Endothelial cell of umbilical vein (primary cell): ENCODE measurements at regions not wholly inside any gene's neighbourhood (a gene's known extent, or its start where the extent isn't known, plus 50 kb on each side); places are given as distances from the start of the nearest gene placed in this dataset.

Source experiments
- BruUV-seq: library from RNA; stranded (reverse); fragments of 400-500 nt; replicated peaks from 2 replicates; lab custom pipeline; 2021; lab: Mats Ljungman, UMichigan
- CTCF ChIA-PET: fragments of 300-600, 350-600 bp; sonication (Branson Sonifier 250); formaldehyde crosslinking; loops from one replicate; lab custom pipeline; 2021; ENCODE audit warnings: antibody characterized with exemption, inconsistent platforms; lab: Charles Lee
- POLR2A ChIA-PET: fragments of 300-600, 350-600 bp; sonication (Branson Sonifier 250); formaldehyde crosslinking; loops from one replicate; lab custom pipeline; 2021; ENCODE audit warnings: antibody characterized with exemption, inconsistent platforms; lab: Charles Lee
- DNase-seq: peaks from one replicate; pipeline ENCODE4 v3.0.0-alpha.2; 2011; ENCODE audit warnings: low read depth, low spot score
- FAIRE-seq: peaks from 2 replicates; lab custom pipeline; 2011; peaks lifted over from hg19 to GRCh38; lab: Jason Lieb, UNC
- H2AFZ ChIP-seq: 2 replicates; pipeline ENCODE4 v1.6.0; 2012; ENCODE audit warnings: low read depth, low read length, control low read depth, inconsistent platforms
- H3K27ac ChIP-seq: 2 replicates; pipeline ENCODE4 v1.5.1; 2011; ENCODE audit warnings: low read depth, mild to moderate bottlenecking, control low read depth, low read length, moderate library complexity; ENCODE audit not compliant: insufficient read depth
- H3K27me3 ChIP-seq, 2 experiments: 2 replicates each; pipeline versions ENCODE4 v1.6.0 to v1.6.1; 2011; ENCODE audit warnings: low read length in 2 of 2, mixed read lengths in 1 of 2; ENCODE audit not compliant: control insufficient read depth in 2 of 2, insufficient read depth in 2 of 2
- H3K36me3 ChIP-seq, 2 experiments: 2 replicates in 1 of 2; 3 replicates in 1 of 2; pipeline ENCODE4 v1.5.1; 2011; ENCODE audit warnings: low read length in 2 of 2, mild to moderate bottlenecking in 1 of 2, moderate library complexity in 1 of 2; ENCODE audit not compliant: control insufficient read depth in 2 of 2, insufficient read depth in 2 of 2; ENCODE audit errors: extremely low read depth in 1 of 2
- H3K4me1 ChIP-seq: 3 replicates; pipeline ENCODE4 v1.5.1; 2011; ENCODE audit warnings: mild to moderate bottlenecking, low read length; ENCODE audit not compliant: control insufficient read depth, insufficient read depth; ENCODE audit errors: extremely low read depth
- H3K4me2 ChIP-seq: 2 replicates; pipeline ENCODE4 v1.6.1; 2011; ENCODE audit warnings: low read length, control low read depth, mixed read lengths; ENCODE audit not compliant: insufficient read depth
- H3K4me3 ChIP-seq, 3 experiments: fragments of 200-600 bp in 1 of 3; sonication (generic), shearing (Covaris generic) in 1 of 3; replicated peaks in 1 of 3; 2 replicates each; pipeline ENCODE4 v1.5.1; 2011 to 2016; ENCODE audit warnings: control low read depth in 3 of 3, low read length in 3 of 3, mild to moderate bottlenecking in 2 of 3, inconsistent platforms in 1 of 3, low read depth in 1 of 3, moderate library complexity in 1 of 3; ENCODE audit not compliant: insufficient read depth in 1 of 3
- H3K79me2 ChIP-seq: 2 replicates; pipeline ENCODE4 v1.6.0; 2012; ENCODE audit warnings: low read length, inconsistent platforms; ENCODE audit not compliant: control insufficient read depth, insufficient read depth
- H3K9ac ChIP-seq: replicated peaks from 2 replicates; pipeline ENCODE3; 2011; ENCODE audit warnings: low read length, control low read depth; ENCODE audit not compliant: insufficient read depth; ENCODE audit errors: extremely low read depth
- H3K9me1 ChIP-seq: replicated peaks from 3 replicates; pipeline ENCODE4 v1.6.0; 2011; ENCODE audit warnings: mild to moderate bottlenecking, low read length; ENCODE audit not compliant: control insufficient read depth, insufficient read depth; ENCODE audit errors: extremely low read depth
- H3K9me3 ChIP-seq: replicated peaks from 2 replicates; pipeline ENCODE4 v1.5.1; 2012; ENCODE audit warnings: low read length, inconsistent platforms; ENCODE audit not compliant: control insufficient read depth, insufficient read depth
- H4K20me1 ChIP-seq: replicated peaks from 2 replicates; pipeline ENCODE3; 2011; ENCODE audit warnings: mild to moderate bottlenecking, low read length; ENCODE audit not compliant: control insufficient read depth, insufficient read depth; ENCODE audit errors: extremely low read depth
- EZH2 ChIP-seq: IDR thresholded peaks from 2 replicates; pipeline ENCODE4 v1.6.1; 2012; ENCODE audit warnings: borderline replicate concordance, low read depth, mild to moderate bottlenecking, moderate library complexity, low read length, inconsistent platforms; ENCODE audit not compliant: severe bottlenecking
- FOS ChIP-seq: IDR thresholded peaks from 2 replicates; pipeline ENCODE4 v1.6.1; 2011; ENCODE audit warnings: mild to moderate bottlenecking, low read length, moderate library complexity, borderline replicate concordance; ENCODE audit not compliant: insufficient read depth
- GATA2 ChIP-seq: IDR thresholded peaks from 2 replicates; pipeline ENCODE4 v1.7.0; 2011; ENCODE audit warnings: low read depth, mild to moderate bottlenecking, moderate library complexity, mixed read lengths, low read length; ENCODE audit not compliant: insufficient read length, insufficient read depth
- JUN ChIP-seq: IDR thresholded peaks from 2 replicates; pipeline ENCODE4 v1.6.1; 2011; ENCODE audit warnings: borderline replicate concordance, low read depth; ENCODE audit not compliant: insufficient read length, insufficient read depth
- MYC ChIP-seq: IDR thresholded peaks from one replicate; pipeline ENCODE4 v1.6.1; 2011; ENCODE audit warnings: mild to moderate bottlenecking, low read depth, low read length
- POLR2A ChIP-seq: IDR thresholded peaks from 2 replicates; pipeline ENCODE4 v1.6.1; 2012; ENCODE audit warnings: low read depth, mild to moderate bottlenecking, control low read depth, low read length
- POLR2AphosphoS5 ChIP-seq: IDR thresholded peaks from 2 replicates; pipeline ENCODE4 v1.6.1; 2012; ENCODE audit warnings: low read depth, mild to moderate bottlenecking, control low read depth, low read length, moderate library complexity; ENCODE audit not compliant: insufficient read depth
- dilution Hi-C: fragments of 300-500 bp; cut with MboI; formaldehyde crosslinking; loops from one replicate; pipeline ENCODE4 v1.15.0; 2019; ENCODE audit warnings: low sequenced_read_pairs; ENCODE audit not compliant: extremely low pct_ligation_motif_present
- intact Hi-C: fragments of 100-400 bp; cut with micrococcal nuclease; formaldehyde crosslinking; loops from one replicate; pipeline ENCODE4 v1.10.0; 2022
- TF ChIP-seq, protein P1 (sequence below), 2 donors: IDR thresholded peaks; 1 replicate in 1 of 2; 2 replicates in 1 of 2; pipeline ENCODE4 v1.5.1; 2011; ENCODE audit warnings: low read length in 2 of 2, mild to moderate bottlenecking in 2 of 2, moderate library complexity in 2 of 2, control low read depth in 1 of 2, inconsistent platforms in 1 of 2, low read depth in 1 of 2; ENCODE audit not compliant: insufficient read depth in 1 of 2; ENCODE audit errors: extremely low read depth in 1 of 2
- TF ChIP-seq, protein P2 (sequence below): IDR thresholded peaks from 2 replicates; pipeline ENCODE4 v1.6.1; 2011; ENCODE audit not compliant: insufficient read depth, insufficient read length

DNA sequence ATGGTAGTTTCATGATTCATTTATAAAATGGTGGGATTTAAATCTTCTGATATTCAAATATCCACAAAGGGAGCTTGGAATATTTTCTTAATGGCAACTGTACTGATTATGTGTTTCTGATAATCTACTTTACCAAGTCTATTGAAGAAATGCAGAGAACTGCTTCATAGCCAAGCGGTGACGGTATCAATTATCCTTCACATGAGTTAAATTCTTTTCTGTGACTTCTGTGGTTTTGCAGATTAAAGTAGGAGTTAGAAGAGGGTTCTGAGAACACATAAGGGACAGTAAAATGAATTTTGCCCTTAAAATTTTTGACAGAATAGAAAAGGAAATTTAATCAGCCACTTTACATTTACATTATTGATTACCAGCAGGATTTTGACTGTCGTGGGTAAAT lies 563.2 kb downstream of the GBE1 start:
- Histone ChIP-seq H3K4me1 (no peaks in the 10 kb centered on the region), H3K27me3 (no peaks in the 10 kb centered on the region), H3K9me3 (no peaks in the 10 kb centered on the region), H4K20me1 (no peaks in the 10 kb centered on the region), H3K36me3 (no peaks in the 10 kb centered on the region), H3K9me1 (no peaks in the 10 kb centered on the region), H2AFZ (no peak overlapping the region), H3K9ac (no peak overlapping the region), H3K79me2 (no peaks in the 10 kb centered on the region), H3K27ac (no peak overlapping the region), H3K4me3 (no peak overlapping the region), H3K4me2 (no peak overlapping the region)
- DNase-seq (no peak), FAIRE-seq (no peak)
- TF ChIP-seq MYC (no peak), GATA2 (no peak), FOS (no peak), POLR2A (no peak), POLR2AphosphoS5 (no peak), EZH2 (no peak), JUN (no peak)
- TF ChIP-seq, protein P1, sequence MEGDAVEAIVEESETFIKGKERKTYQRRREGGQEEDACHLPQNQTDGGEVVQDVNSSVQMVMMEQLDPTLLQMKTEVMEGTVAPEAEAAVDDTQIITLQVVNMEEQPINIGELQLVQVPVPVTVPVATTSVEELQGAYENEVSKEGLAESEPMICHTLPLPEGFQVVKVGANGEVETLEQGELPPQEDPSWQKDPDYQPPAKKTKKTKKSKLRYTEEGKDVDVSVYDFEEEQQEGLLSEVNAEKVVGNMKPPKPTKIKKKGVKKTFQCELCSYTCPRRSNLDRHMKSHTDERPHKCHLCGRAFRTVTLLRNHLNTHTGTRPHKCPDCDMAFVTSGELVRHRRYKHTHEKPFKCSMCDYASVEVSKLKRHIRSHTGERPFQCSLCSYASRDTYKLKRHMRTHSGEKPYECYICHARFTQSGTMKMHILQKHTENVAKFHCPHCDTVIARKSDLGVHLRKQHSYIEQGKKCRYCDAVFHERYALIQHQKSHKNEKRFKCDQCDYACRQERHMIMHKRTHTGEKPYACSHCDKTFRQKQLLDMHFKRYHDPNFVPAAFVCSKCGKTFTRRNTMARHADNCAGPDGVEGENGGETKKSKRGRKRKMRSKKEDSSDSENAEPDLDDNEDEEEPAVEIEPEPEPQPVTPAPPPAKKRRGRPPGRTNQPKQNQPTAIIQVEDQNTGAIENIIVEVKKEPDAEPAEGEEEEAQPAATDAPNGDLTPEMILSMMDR (IDR thresholded peaks at IDR 0.05; ENCODE audit: extremely low read depth in 1 of 2, insufficient read depth in 1 of 2, low read depth in 1 of 2, low read length in 2 of 2): no peak
- TF ChIP-seq, protein P2, sequence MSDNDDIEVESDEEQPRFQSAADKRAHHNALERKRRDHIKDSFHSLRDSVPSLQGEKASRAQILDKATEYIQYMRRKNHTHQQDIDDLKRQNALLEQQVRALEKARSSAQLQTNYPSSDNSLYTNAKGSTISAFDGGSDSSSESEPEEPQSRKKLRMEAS: no peak
- CTCF ChIA-PET: no interaction called here
- BruUV-seq: no TSS peak
- intact Hi-C loops (no loop called here), dilution Hi-C loops (no loop called here)
- POLR2A ChIA-PET: no interaction called here
